HEK293 (cell line): ENCODE measurements at regions not wholly inside any gene's neighbourhood (a gene's known extent, or its start where the extent isn't known, plus 50 kb on each side); places are given as distances from the start of the nearest gene placed in this dataset.

Source experiments
- CTCF ChIA-PET: fragments of 350-600 bp; formaldehyde crosslinking; extraction: SDS; loops from one replicate; lab custom pipeline; 2021; ENCODE audit warnings: antibody characterized with exemption; lab: Yijun Ruan, JAX
- POLR2A ChIA-PET: fragments of 300-600 bp; formaldehyde crosslinking; extraction: SDS; loops from one replicate; lab custom pipeline; 2020; ENCODE audit warnings: antibody characterized with exemption, inconsistent platforms; lab: Yijun Ruan, JAX
- H3K27ac ChIP-seq: fragments of 200-500 bp; sonication (Bioruptor generic); 2 replicates; pipeline ENCODE4 v1.5.1; 2014; ENCODE audit warnings: low read depth, low read length, control low read depth, inconsistent platforms; ENCODE audit errors: extremely low read depth
- H3K36me3 ChIP-seq, 2 experiments: fragments of 200-500 bp in 1 of 2; sonication (Bioruptor generic) in 1 of 2; 1 replicate in 1 of 2; 2 replicates in 1 of 2; pipeline ENCODE4 v1.5.1; 2014 to 2017; ENCODE audit warnings: inconsistent platforms in 2 of 2, low read length in 2 of 2; ENCODE audit not compliant: control insufficient read depth in 2 of 2, insufficient read depth in 1 of 2
- H3K4me1 ChIP-seq: fragments of 200-500 bp; sonication (Bioruptor generic); 2 replicates; pipeline ENCODE4 v1.5.1; 2014; ENCODE audit warnings: mild to moderate bottlenecking, low read length, inconsistent platforms; ENCODE audit not compliant: control insufficient read depth, insufficient read depth
- H3K4me3 ChIP-seq: 2 replicates; pipeline ENCODE4 v1.5.1; 2011; ENCODE audit warnings: low read depth, mild to moderate bottlenecking, control low read depth, low read length, moderate library complexity
- H3K9me3 ChIP-seq: fragments of 200-500 bp; sonication (Bioruptor generic); 2 replicates; pipeline ENCODE4 v1.5.1; 2014; ENCODE audit warnings: low read depth, low read length, inconsistent platforms; ENCODE audit not compliant: control insufficient read depth, insufficient read depth
- KLF1 ChIP-seq: fragments of 450-650 bp; formaldehyde crosslinking; IDR thresholded peaks from 2 replicates; pipeline ENCODE4 v1.5.1; 2016; ENCODE audit warnings: missing biosample characterization, missing genetic modification characterization
- KLF9 ChIP-seq: fragments of 450-650 bp; formaldehyde crosslinking; IDR thresholded peaks from 2 replicates; pipeline ENCODE4 v1.5.1; 2016; ENCODE audit warnings: missing biosample characterization, missing genetic modification characterization, low read depth
- RBAK ChIP-seq: fragments of 450-650 bp; formaldehyde crosslinking; IDR thresholded peaks from 2 replicates; pipeline ENCODE4 v1.5.1; 2016; ENCODE audit warnings: missing biosample characterization, missing genetic modification characterization
- ZNF155 ChIP-seq: fragments of 450-650 bp; formaldehyde crosslinking; IDR thresholded peaks from 2 replicates; pipeline ENCODE4 v1.5.1; 2016; ENCODE audit warnings: missing biosample characterization, missing genetic modification characterization
- ZNF174 ChIP-seq: fragments of 450-650 bp; formaldehyde crosslinking; IDR thresholded peaks from 2 replicates; pipeline ENCODE4 v1.5.0; 2017; ENCODE audit warnings: missing biosample characterization, mild to moderate bottlenecking, missing genetic modification characterization
- ZNF2 ChIP-seq: fragments of 450-650 bp; formaldehyde crosslinking; IDR thresholded peaks from 2 replicates; pipeline ENCODE4 v1.5.1; 2016; ENCODE audit warnings: missing biosample characterization, missing genetic modification characterization
- ZNF274 ChIP-seq, 2 experiments: fragments of 200-500 bp in 1 of 2; fragments of 450-650 bp in 1 of 2; sonication (Bioruptor generic) in 1 of 2; formaldehyde crosslinking in 1 of 2; IDR thresholded peaks; 2 replicates each; pipeline versions ENCODE4 v1.5.1 to v1.6.1; 2014 to 2016; ENCODE audit warnings: borderline replicate concordance in 1 of 2, inconsistent platforms in 1 of 2, low read length in 1 of 2, missing biosample characterization in 1 of 2, missing genetic modification characterization in 1 of 2
- ZNF423 ChIP-seq: fragments of 450-650 bp; formaldehyde crosslinking; IDR thresholded peaks from 2 replicates; pipeline ENCODE4 v1.5.1; 2016; ENCODE audit warnings: missing biosample characterization, missing genetic modification characterization
- ZNF433 ChIP-seq: fragments of 450-650 bp; formaldehyde crosslinking; IDR thresholded peaks from 2 replicates; pipeline ENCODE4 v1.5.1; 2016; ENCODE audit warnings: missing biosample characterization, missing genetic modification characterization, low read depth
- ZNF585B ChIP-seq: fragments of 450-650 bp; formaldehyde crosslinking; IDR thresholded peaks from 2 replicates; pipeline ENCODE4 v1.5.1; 2016; ENCODE audit warnings: missing biosample characterization, missing genetic modification characterization
- ZNF626 ChIP-seq: fragments of 450-650 bp; sonication (Bioruptor Pico); formaldehyde crosslinking; IDR thresholded peaks from 2 replicates; pipeline ENCODE4 v1.5.1; 2018; ENCODE audit warnings: missing biosample characterization, missing genetic modification characterization, inconsistent platforms
- ZNF791 ChIP-seq: fragments of 450-650 bp; formaldehyde crosslinking; IDR thresholded peaks from 2 replicates; pipeline ENCODE4 v1.5.1; 2016; ENCODE audit warnings: missing biosample characterization, missing genetic modification characterization
- TF ChIP-seq, protein P1 (sequence below): fragments of 450-650 bp; formaldehyde crosslinking; IDR thresholded peaks from 2 replicates; pipeline ENCODE4 v1.5.1; 2016; ENCODE audit warnings: missing biosample characterization, missing genetic modification characterization
- TF ChIP-seq, protein P2 (sequence below): fragments of 450-650 bp; formaldehyde crosslinking; IDR thresholded peaks from 2 replicates; pipeline ENCODE4 v1.5.1; 2016; ENCODE audit warnings: missing biosample characterization, missing genetic modification characterization
- TF ChIP-seq, protein P3 (sequence below): fragments of 450-650 bp; formaldehyde crosslinking; IDR thresholded peaks from 2 replicates; pipeline ENCODE4 v1.5.1; 2016; ENCODE audit warnings: missing biosample characterization, missing genetic modification characterization, borderline replicate concordance
- TF ChIP-seq, protein P4 (sequence below): fragments of 450-650 bp; formaldehyde crosslinking; IDR thresholded peaks from 2 replicates; pipeline ENCODE4 v1.5.1; 2017; ENCODE audit warnings: missing biosample characterization, missing genetic modification characterization

DNA sequence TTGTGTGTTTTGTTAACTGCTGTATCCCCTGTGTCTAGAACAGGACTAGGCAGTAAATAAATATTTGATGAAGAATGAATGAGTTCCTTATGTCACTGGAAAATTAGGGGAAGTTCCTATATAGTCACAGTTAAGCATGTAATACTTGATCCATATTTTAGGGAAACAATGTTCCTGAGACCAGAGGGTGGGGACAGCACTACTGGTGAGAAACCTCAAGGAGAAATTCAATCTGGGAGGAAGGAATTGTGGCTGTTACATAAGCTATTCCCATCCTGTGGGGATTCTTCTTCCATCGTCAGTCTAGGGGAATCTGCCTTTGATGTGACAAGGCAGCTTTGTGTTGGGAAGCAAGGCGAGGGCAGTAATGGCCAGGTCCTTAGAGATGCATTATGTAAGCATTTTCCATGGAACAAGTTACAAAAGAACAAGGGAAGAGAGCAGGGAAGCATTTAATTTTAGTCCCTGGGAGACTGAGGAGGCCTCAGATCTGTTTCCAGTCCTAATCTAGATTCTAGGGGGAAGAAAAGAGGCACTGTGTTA lies 219.3 kb upstream of the TTC14 start (continued):
- TF ChIP-seq, protein P1, sequence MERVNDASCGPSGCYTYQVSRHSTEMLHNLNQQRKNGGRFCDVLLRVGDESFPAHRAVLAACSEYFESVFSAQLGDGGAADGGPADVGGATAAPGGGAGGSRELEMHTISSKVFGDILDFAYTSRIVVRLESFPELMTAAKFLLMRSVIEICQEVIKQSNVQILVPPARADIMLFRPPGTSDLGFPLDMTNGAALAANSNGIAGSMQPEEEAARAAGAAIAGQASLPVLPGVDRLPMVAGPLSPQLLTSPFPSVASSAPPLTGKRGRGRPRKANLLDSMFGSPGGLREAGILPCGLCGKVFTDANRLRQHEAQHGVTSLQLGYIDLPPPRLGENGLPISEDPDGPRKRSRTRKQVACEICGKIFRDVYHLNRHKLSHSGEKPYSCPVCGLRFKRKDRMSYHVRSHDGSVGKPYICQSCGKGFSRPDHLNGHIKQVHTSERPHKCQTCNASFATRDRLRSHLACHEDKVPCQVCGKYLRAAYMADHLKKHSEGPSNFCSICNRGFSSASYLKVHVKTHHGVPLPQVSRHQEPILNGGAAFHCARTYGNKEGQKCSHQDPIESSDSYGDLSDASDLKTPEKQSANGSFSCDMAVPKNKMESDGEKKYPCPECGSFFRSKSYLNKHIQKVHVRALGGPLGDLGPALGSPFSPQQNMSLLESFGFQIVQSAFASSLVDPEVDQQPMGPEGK (tag by site-specific recombination): no peak
- TF ChIP-seq, protein P2, sequence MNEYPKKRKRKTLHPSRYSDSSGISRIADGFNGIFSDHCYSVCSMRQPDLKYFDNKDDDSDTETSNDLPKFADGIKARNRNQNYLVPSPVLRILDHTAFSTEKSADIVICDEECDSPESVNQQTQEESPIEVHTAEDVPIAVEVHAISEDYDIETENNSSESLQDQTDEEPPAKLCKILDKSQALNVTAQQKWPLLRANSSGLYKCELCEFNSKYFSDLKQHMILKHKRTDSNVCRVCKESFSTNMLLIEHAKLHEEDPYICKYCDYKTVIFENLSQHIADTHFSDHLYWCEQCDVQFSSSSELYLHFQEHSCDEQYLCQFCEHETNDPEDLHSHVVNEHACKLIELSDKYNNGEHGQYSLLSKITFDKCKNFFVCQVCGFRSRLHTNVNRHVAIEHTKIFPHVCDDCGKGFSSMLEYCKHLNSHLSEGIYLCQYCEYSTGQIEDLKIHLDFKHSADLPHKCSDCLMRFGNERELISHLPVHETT (tag by site-specific recombination): no peak
- no peak for TF ChIP-seq ZNF423
- TF ChIP-seq, all 188 proteins: peak for 0

DNA sequence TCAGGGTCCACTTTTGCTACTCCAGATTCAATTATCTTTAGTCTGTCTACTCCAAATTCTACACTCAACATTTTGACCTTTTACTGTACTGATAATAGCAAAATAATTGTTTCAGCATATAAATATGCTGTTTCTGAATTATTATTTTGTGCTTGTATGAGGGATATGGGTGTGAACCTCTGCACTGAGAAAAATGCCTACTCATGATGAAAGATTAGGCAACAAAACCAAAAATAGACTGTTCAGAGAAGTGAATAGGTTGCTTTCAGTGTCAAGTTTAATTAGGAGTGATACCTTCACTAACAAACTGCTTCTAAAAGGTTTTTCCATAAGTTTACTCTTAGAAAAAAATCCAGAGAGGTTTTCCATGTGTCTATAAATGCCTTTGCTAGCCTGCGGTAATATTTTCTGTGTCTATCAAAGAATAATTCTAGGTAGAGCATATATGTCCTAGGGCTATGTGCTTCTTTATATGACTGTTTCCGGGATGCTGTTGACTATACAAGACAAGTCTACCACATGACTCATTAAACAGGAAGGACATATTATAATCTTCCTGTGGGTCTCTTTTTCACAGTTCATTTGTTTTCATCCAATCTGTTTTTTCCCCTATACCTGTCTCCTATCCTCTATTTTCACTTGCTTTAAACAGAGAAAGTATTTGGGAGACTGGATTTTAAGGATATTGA lies 218.5 kb upstream of the TTC14 start:
- Histone ChIP-seq H3K27ac (no peak overlapping the region), H3K9me3 (no peaks in the 10 kb centered on the region), H3K4me3 (no peak overlapping the region), H3K36me3 (no peaks in the 10 kb centered on the region), H3K4me1 (no peaks in the 10 kb centered on the region)
- no peak for TF ChIP-seq ZNF791 (tag by site-specific recombination)
- TF ChIP-seq, protein P3, sequence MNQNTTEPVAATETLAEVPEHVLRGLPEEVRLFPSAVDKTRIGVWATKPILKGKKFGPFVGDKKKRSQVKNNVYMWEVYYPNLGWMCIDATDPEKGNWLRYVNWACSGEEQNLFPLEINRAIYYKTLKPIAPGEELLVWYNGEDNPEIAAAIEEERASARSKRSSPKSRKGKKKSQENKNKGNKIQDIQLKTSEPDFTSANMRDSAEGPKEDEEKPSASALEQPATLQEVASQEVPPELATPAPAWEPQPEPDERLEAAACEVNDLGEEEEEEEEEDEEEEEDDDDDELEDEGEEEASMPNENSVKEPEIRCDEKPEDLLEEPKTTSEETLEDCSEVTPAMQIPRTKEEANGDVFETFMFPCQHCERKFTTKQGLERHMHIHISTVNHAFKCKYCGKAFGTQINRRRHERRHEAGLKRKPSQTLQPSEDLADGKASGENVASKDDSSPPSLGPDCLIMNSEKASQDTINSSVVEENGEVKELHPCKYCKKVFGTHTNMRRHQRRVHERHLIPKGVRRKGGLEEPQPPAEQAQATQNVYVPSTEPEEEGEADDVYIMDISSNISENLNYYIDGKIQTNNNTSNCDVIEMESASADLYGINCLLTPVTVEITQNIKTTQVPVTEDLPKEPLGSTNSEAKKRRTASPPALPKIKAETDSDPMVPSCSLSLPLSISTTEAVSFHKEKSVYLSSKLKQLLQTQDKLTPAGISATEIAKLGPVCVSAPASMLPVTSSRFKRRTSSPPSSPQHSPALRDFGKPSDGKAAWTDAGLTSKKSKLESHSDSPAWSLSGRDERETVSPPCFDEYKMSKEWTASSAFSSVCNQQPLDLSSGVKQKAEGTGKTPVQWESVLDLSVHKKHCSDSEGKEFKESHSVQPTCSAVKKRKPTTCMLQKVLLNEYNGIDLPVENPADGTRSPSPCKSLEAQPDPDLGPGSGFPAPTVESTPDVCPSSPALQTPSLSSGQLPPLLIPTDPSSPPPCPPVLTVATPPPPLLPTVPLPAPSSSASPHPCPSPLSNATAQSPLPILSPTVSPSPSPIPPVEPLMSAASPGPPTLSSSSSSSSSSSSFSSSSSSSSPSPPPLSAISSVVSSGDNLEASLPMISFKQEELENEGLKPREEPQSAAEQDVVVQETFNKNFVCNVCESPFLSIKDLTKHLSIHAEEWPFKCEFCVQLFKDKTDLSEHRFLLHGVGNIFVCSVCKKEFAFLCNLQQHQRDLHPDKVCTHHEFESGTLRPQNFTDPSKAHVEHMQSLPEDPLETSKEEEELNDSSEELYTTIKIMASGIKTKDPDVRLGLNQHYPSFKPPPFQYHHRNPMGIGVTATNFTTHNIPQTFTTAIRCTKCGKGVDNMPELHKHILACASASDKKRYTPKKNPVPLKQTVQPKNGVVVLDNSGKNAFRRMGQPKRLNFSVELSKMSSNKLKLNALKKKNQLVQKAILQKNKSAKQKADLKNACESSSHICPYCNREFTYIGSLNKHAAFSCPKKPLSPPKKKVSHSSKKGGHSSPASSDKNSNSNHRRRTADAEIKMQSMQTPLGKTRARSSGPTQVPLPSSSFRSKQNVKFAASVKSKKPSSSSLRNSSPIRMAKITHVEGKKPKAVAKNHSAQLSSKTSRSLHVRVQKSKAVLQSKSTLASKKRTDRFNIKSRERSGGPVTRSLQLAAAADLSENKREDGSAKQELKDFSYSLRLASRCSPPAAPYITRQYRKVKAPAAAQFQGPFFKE (tag by site-specific recombination): no peak
- CTCF ChIA-PET: no interaction called here
- POLR2A ChIA-PET: no interaction called here

DNA sequence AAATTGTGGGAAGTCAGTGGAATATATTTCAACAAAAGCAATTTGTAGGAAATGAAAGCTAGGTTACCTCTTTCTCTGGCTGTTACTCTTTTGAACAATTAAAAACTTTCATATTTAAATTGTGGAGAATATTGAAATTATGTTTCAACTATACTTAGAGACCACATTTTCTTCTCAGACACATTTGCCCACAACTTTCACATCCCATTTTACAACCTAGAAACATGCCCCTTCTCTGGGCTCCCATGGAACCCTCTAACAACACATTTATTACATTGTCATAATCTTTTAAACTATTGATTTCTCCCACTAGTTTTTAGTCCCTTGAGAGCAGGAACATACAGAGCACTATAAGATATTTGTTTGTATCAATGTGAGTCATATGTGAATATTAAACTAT lies 211.7 kb upstream of the TTC14 start:
- ChIA-PET POLR2A (no interaction called here), CTCF (no interaction called here)
- H3K4me3 ChIP-seq: no peak overlapping the region
- TF ChIP-seq, protein P4, sequence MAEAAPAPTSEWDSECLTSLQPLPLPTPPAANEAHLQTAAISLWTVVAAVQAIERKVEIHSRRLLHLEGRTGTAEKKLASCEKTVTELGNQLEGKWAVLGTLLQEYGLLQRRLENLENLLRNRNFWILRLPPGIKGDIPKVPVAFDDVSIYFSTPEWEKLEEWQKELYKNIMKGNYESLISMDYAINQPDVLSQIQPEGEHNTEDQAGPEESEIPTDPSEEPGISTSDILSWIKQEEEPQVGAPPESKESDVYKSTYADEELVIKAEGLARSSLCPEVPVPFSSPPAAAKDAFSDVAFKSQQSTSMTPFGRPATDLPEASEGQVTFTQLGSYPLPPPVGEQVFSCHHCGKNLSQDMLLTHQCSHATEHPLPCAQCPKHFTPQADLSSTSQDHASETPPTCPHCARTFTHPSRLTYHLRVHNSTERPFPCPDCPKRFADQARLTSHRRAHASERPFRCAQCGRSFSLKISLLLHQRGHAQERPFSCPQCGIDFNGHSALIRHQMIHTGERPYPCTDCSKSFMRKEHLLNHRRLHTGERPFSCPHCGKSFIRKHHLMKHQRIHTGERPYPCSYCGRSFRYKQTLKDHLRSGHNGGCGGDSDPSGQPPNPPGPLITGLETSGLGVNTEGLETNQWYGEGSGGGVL (tag by site-specific recombination): no peak
- TF ChIP-seq ZNF585B (no peak), ZNF433 (tag by site-specific recombination) (no peak), ZNF791 (tag by site-specific recombination) (no peak), ZNF626 (tag by site-specific recombination) (no peak), ZNF274 (IDR thresholded peaks at IDR 0.05; ENCODE audit: low read length) (no peak), ZNF274 (tag by site-specific recombination; IDR thresholded peaks at IDR 0.05; ENCODE audit: borderline replicate concordance) (no peak), RBAK (no peak), KLF9 (tag by site-specific recombination) (no peak), ZNF2 (tag by site-specific recombination) (no peak), KLF1 (tag by site-specific recombination) (no peak), ZNF174 (no peak), ZNF155 (tag by site-specific recombination) (no peak)
- no peak overlapping the region for H3K27ac ChIP-seq
- no peaks in the 10 kb centered on the region for H3K36me3 ChIP-seq
- no peaks in the 10 kb centered on the region for H3K9me3 ChIP-seq
- H3K4me1 ChIP-seq: no peaks in the 10 kb centered on the region
